Skeletal muscle satellite cell (primary cell): ENCODE measurements at regions not wholly inside any gene's neighbourhood (a gene's known extent, or its start where the extent isn't known, plus 50 kb on each side); places are given as distances from the start of the nearest gene placed in this dataset. TPM values are rescaled to one million over a fixed set of nuclear protein-coding genes. Genes with fewer than 3 reads are reported as not detected.
"Not testable (repeated sequence)": the region's sequence is repeated elsewhere in the genome, so short reads cannot be mapped to it uniquely, and the experiment has no call there.

ENCODE experiments used
- H3K27me3 ChIP-seq: 2 replicates; pipeline ENCODE4 v1.7.0; 2013; ENCODE audit warnings: low read length; ENCODE audit not compliant: control insufficient read depth, insufficient read depth
- H3K36me3 ChIP-seq: 2 replicates; pipeline ENCODE4 v1.7.0; 2013; ENCODE audit warnings: mild to moderate bottlenecking, control low read depth, low read length; ENCODE audit not compliant: insufficient read depth
- H3K4me1 ChIP-seq: 2 replicates; pipeline ENCODE4 v1.7.0; 2013; ENCODE audit warnings: low read length; ENCODE audit not compliant: control insufficient read depth, insufficient read depth
- H3K4me2 ChIP-seq: 2 replicates; pipeline ENCODE4 v1.7.0; 2013; ENCODE audit warnings: mild to moderate bottlenecking, low read length
- H3K4me3 ChIP-seq: 2 replicates; pipeline ENCODE4 v1.7.0; 2013; ENCODE audit warnings: low read length
- H3K9ac ChIP-seq: 2 replicates; pipeline ENCODE4 v1.7.0; 2013; ENCODE audit warnings: mild to moderate bottlenecking, low read depth, low read length, moderate library complexity
- H3K9me3 ChIP-seq: replicated peaks from 2 replicates; pipeline ENCODE4 v1.7.0; 2013; ENCODE audit warnings: mild to moderate bottlenecking, control low read depth, low read length
- small RNA-seq: library from RNA; depleted of rRNA; stranded (forward); fragments of <200 nt; gene quantifications from one replicate; pipeline ENCODE3, GENCODE V24; 2012

DNA sequence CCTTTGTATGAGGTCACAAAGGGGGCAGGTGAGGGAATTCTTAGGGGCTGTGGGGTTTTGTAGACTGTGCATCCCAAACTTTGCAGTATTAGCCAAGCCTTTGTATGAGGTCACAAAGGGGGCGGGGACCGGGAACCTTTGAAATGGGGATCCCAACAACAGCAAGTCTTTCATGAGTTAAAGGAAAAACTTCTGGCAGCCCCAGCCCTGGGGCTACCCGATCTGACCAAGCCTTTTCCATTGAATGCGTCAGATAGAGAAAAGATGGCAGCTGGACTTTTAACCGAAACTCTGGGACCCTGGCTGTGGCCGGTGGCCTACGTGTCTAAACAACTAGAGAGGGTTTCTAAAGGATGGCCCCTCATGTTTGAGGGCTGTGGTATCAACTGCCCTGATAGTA is 79.0 kb upstream of the RUBCNL start:
- H3K27me3 ChIP-seq, H3K9ac ChIP-seq, H3K9me3 ChIP-seq, H3K36me3 ChIP-seq, H3K4me2 ChIP-seq, H3K4me3 ChIP-seq, H3K4me1 ChIP-seq: not testable (repeated sequence)

DNA sequence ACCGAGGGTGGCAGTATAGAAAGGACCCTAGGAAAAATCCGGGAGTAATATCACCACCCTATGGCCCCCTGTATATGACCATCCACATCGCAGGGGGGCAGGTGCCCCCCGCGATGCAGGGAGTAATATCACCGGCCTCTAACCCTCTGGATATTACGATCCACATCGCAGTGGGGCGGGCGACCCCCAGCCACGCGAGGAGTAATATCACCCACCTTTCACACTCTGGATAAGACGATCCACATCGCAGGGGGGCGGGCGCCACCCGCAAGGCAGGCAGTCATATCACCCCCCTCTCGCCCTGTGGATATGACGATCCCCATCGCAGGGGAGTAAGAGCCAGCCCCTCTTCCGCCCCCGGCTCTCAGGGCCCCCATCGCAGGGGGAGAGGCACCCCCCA is 76.7 kb upstream of the RUBCNL start:
- H3K36me3 ChIP-seq, result no peaks in the 10 kb centered on the region
- H3K9ac ChIP-seq, result no peak overlapping the region
- no peaks in the 10 kb centered on the region for H3K9me3 ChIP-seq
- no peaks in the 10 kb centered on the region for H3K27me3 ChIP-seq
- H3K4me1 ChIP-seq, result peaks cover 1% of the 10 kb centered on the region
- H3K4me2 ChIP-seq, result no peak overlapping the region
- no peak overlapping the region for H3K4me3 ChIP-seq

DNA sequence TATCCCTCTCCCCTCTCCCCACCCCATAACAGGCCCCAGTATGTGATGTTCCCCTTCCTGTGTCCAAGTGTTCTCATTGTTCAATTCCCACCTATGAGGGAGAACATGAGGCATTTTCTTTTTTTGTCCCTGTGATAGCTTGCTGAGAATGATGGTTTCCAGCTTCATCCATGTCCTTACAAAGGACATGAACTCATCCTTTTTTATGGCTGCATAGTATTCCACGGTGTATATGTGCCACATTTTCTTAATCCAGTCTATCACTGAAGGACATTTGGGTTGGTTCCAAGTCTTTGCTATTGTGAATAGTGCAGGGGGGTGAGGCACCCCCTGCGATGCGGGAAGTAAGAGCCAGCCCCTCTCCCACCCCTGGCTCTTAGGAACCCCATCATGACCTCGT is 73.2 kb upstream of the RUBCNL start:
- H3K36me3 ChIP-seq, H3K4me1 ChIP-seq, H3K27me3 ChIP-seq, H3K9me3 ChIP-seq, H3K4me2 ChIP-seq, H3K9ac ChIP-seq, H3K4me3 ChIP-seq: not testable (repeated sequence)

DNA sequence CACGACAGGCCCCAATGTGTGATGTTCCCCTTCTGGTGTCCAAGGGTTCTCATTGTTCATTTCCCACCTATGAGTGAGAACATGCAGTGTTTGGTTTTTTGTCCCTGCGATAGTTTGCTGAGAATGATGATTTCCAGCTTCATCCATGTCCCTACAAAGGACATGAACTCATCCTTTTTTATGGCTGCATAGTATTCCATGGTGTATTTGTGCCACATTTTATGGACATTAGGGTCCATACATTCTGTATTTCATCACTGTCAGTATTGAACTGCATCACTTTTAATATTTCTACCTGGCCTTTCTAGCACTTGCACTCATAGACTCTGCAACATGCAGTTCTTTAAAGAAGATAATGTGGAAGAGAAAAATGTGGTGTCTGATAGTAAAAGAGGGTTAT is 70.2 kb upstream of the RUBCNL start:
- not testable (repeated sequence) for H3K36me3 ChIP-seq, H3K4me3 ChIP-seq, H3K4me1 ChIP-seq, H3K4me2 ChIP-seq, H3K27me3 ChIP-seq, H3K9ac ChIP-seq, H3K9me3 ChIP-seq

DNA sequence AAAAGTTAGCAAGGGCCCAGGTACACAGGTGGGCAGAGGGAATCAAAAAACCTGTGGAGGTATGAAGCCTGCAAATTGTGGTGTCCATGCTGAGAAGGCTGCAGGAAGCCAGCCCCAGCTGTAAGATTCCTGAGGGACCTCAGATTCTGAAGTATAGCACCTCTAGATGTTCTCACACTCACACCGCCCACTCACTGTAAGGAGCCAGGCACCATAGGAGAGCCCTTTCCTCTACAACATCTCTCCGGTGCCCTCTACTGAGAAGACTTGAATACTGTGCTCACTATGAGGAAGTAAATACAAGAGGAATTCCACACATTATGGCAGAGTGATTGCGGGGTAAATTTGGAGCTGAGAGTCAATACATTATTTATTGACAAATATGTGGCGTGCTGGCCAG is 68.9 kb upstream of the RUBCNL start:
- H3K9me3 ChIP-seq, H3K9ac ChIP-seq, H3K27me3 ChIP-seq, H3K4me2 ChIP-seq, H3K36me3 ChIP-seq, H3K4me1 ChIP-seq, H3K4me3 ChIP-seq: not testable (repeated sequence)

DNA sequence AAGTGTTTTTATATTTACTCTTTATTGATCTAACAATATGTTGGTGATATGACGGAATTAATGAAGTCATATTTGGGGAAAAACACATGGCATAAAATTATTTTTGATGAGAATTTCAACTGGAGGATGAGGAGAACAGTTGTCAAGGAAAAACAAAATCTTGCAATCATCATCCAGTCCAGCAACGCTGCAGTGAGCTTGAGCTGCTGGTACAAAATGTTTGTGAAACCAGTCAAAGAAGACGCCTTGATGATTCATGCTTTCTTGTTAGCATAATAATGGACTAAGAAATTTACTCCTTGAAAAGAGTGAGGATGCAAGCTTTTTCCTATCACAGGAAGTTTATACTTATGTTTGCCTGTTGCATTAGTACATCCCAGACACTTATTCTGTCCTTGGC is 64.1 kb upstream of the RUBCNL start:
- H3K9ac ChIP-seq, result not testable (repeated sequence)

DNA sequence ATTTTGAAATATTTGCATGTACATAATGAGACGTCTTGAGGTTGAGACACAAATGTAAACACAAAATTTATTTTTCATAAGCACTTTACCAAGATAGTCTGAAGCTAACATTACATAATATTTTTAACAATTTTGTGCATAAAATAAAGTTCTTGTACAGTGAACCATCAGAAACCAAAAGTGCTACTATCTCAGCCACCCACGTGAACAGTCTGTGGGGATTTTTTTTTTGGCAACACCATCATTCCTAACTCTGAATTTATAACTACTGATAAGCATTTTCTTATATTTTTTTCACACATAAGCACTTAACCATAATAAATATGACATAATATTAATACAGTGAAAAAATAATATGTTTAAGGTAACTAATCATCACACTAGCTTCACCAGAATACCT is 62.9 kb upstream of the RUBCNL start:
- not testable (repeated sequence) for H3K9ac ChIP-seq, H3K4me3 ChIP-seq

More for the DNA sequence above, 64.1 kb upstream of the RUBCNL start:
- peaks cover 11% of the 10 kb centered on the region for H3K4me1 ChIP-seq
- not testable (repeated sequence) for H3K4me3 ChIP-seq, H3K4me2 ChIP-seq, H3K36me3 ChIP-seq, H3K27me3 ChIP-seq, H3K9me3 ChIP-seq

DNA sequence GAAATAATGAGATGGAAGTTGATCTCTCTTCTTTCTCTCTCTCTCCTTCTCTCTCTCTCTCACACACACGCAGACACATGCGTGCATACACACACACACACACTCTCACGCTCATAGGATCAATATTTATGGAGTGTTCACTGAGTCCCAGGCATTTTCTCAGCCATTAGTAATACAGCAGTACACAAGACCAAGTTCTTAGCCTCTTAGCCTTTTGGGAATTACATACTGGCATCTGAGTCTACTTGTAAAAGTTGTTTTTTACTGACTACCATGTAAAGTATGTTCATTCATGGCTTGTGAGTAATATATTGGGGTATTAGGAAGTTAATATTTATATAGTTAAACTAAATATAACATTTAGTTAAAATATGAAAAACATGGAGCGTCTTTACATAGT is 61.1 kb upstream of the RUBCNL start:
- not testable (repeated sequence) for H3K36me3 ChIP-seq, H3K9me3 ChIP-seq, H3K4me3 ChIP-seq, H3K27me3 ChIP-seq
- peak overlapping the region; percentile 39 for H3K9ac ChIP-seq
- H3K4me1 ChIP-seq, result peaks cover 11% of the 10 kb centered on the region
- peak overlapping the region; percentile 10 for H3K4me2 ChIP-seq

More for the DNA sequence above, 62.9 kb upstream of the RUBCNL start:
- not testable (repeated sequence) for H3K9me3 ChIP-seq, H3K36me3 ChIP-seq, H3K27me3 ChIP-seq, H3K4me2 ChIP-seq
- peaks cover 11% of the 10 kb centered on the region for H3K4me1 ChIP-seq

DNA sequence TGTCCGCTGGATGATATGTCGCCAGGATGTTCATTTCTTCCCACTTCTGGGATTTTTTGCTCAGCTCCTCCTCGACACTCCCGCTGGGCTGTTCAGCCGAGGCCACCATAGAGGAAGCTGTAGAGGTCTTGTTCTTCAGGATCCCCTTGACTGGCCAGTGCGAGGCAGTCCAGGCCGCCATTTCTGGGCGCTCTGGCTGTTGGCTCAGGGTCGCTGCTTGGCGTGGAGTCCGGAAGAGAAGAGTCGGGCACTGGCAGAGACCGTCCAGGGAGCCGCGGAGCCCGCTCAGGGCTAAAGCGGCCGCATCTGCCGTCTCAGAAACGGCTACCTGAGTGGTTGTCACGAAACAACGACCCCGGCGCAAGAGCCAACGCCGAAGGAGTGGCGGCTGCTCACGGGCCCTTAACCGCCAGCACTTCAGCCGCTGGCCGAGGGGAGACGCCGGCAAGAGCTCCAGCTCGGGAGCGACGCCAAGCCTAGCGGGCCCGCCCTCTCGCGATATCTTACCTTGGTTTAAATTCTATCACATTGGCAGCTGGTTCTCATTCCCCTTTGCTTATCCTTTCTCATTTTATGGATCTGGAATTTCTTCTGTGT is 50.9 kb upstream of the RUBCNL start:
- H3K4me3 ChIP-seq, result not testable (repeated sequence)

More for the DNA sequence above, 50.9 kb upstream of the RUBCNL start:
- H3K9me3 ChIP-seq, H3K4me1 ChIP-seq, H3K27me3 ChIP-seq, H3K9ac ChIP-seq, H3K36me3 ChIP-seq, H3K4me2 ChIP-seq: not testable (repeated sequence)

Small RNA genes in the stretch of these regions (small RNA-seq; reads per million reads assigned to genes)
- gene COX17P1, result not detected
